SK-N-MC (cell line): ENCODE measurements at regions not wholly inside any gene's neighbourhood (a gene's known extent, or its start where the extent isn't known, plus 50 kb on each side); places are given as distances from the start of the nearest gene placed in this dataset.

Experiments used
- EZH2 ChIP-seq: fragments of 200-600 bp; sonication (generic); IDR thresholded peaks from one replicate; pipeline ENCODE4 v1.6.1; 2017; ENCODE audit warnings: antibody characterized with exemption
- POLR2AphosphoS5 ChIP-seq: IDR thresholded peaks from 2 replicates; pipeline ENCODE4 v1.6.1; 2012; ENCODE audit warnings: mild to moderate bottlenecking, low read depth, low read length, borderline replicate concordance

- TF ChIP-seq POLR2AphosphoS5 (no peak), EZH2 (no peak)
Measured at GRCh38 chrX:125004799-125005198, 314.9 kb upstream of the TEX13C start.
